Osteoblast (primary cell): ENCODE measurements at regions not wholly inside any gene's neighbourhood (a gene's known extent, or its start where the extent isn't known, plus 50 kb on each side); places are given as distances from the start of the nearest gene placed in this dataset.

Experiments used
- DNase-seq: peaks from one replicate; pipeline ENCODE4 v3.0.0; 2011; ENCODE audit warnings: low spot score, mixed read lengths; ENCODE audit not compliant: insufficient read length; ENCODE audit errors: missing footprints
- H2AFZ ChIP-seq: 2 replicates; pipeline ENCODE4 v1.6.0; 2011; ENCODE audit warnings: mild to moderate bottlenecking, low read length
- H3K27ac ChIP-seq: 2 replicates; pipeline ENCODE4 v1.5.1; 2011; ENCODE audit warnings: mild to moderate bottlenecking, low read depth, low read length, moderate library complexity
- H3K27me3 ChIP-seq: 2 replicates; pipeline ENCODE4 v1.6.0; 2012; ENCODE audit warnings: mild to moderate bottlenecking, control low read depth, inconsistent platforms, low read length, moderate library complexity; ENCODE audit not compliant: insufficient read depth
- H3K36me3 ChIP-seq: 2 replicates; pipeline ENCODE4 v1.5.1; 2011; ENCODE audit warnings: mild to moderate bottlenecking, low read length, control low read depth, moderate library complexity; ENCODE audit not compliant: insufficient read depth
- H3K4me1 ChIP-seq: 2 replicates; pipeline ENCODE4 v1.5.1; 2011; ENCODE audit warnings: mild to moderate bottlenecking, low read length, control low read depth, moderate library complexity; ENCODE audit not compliant: insufficient read depth
- H3K4me2 ChIP-seq: 2 replicates; pipeline ENCODE4 v1.6.0; 2011; ENCODE audit warnings: mild to moderate bottlenecking, low read length; ENCODE audit not compliant: insufficient read depth
- H3K4me3 ChIP-seq: fragments of 200-600 bp; sonication (generic); 3 replicates; pipeline ENCODE4 v1.5.1; 2012; ENCODE audit warnings: mild to moderate bottlenecking, low read length, inconsistent platforms; ENCODE audit not compliant: insufficient read depth
- H3K79me2 ChIP-seq: 2 replicates; pipeline ENCODE4 v1.6.0; 2012; ENCODE audit warnings: mild to moderate bottlenecking, low read length, control low read depth, inconsistent platforms; ENCODE audit not compliant: insufficient read depth
- H3K9me3 ChIP-seq: 2 replicates; pipeline ENCODE4 v1.5.1; 2011; ENCODE audit warnings: low read depth, low read length, control low read depth
- H4K20me1 ChIP-seq: 2 replicates; pipeline ENCODE4 v1.6.0; 2012; ENCODE audit warnings: mild to moderate bottlenecking, low read length, control low read depth; ENCODE audit not compliant: insufficient read depth
- CTCF ChIP-seq: IDR thresholded peaks from 2 replicates; pipeline ENCODE4 v1.5.1; 2011; ENCODE audit warnings: mild to moderate bottlenecking, low read depth, low read length, moderate library complexity; ENCODE audit errors: extremely low read depth

GRCh38 chrX:139093201-139093600, 381.7 kb upstream of the FGF13 start:
- H3K9me3 ChIP-seq = no peaks in the 10 kb centered on the region
- no peak overlapping the region for H2AFZ ChIP-seq
- no peak overlapping the region for H3K27ac ChIP-seq
- H3K4me3 ChIP-seq = no peak overlapping the region
- no peaks in the 10 kb centered on the region for H3K79me2 ChIP-seq
- no peak for TF ChIP-seq CTCF
- H3K4me2 ChIP-seq = no peak overlapping the region
- H3K27me3 ChIP-seq = no peaks in the 10 kb centered on the region
- H3K4me1 ChIP-seq = no peaks in the 10 kb centered on the region
- H3K36me3 ChIP-seq = no peaks in the 10 kb centered on the region
- DNase-seq = no peak
- H4K20me1 ChIP-seq = no peaks in the 10 kb centered on the region

- Histone ChIP-seq H3K27me3 (no peaks in the 10 kb centered on the region), H2AFZ (no peak overlapping the region), H3K4me3 (no peak overlapping the region), H3K79me2 (no peaks in the 10 kb centered on the region), H3K27ac (no peak overlapping the region), H4K20me1 (no peaks in the 10 kb centered on the region), H3K9me3 (no peaks in the 10 kb centered on the region), H3K4me2 (no peak overlapping the region), H3K4me1 (no peaks in the 10 kb centered on the region), H3K36me3 (no peaks in the 10 kb centered on the region)
- DNase-seq = no peak
- no peak for TF ChIP-seq CTCF
These were observed 380.4 kb upstream of the FGF13 start for GRCh38 chrX:139091878-139092277.

- Histone ChIP-seq H3K79me2 (no peaks in the 10 kb centered on the region), H3K9me3 (no peaks in the 10 kb centered on the region), H2AFZ (no peak overlapping the region), H3K27me3 (no peaks in the 10 kb centered on the region), H3K4me2 (no peak overlapping the region), H3K4me1 (no peaks in the 10 kb centered on the region), H3K27ac (no peak overlapping the region), H3K4me3 (no peak overlapping the region), H3K36me3 (no peaks in the 10 kb centered on the region), H4K20me1 (no peaks in the 10 kb centered on the region)
- TF ChIP-seq CTCF = no peak
- no peak for DNase-seq
These were observed 379.5 kb upstream of the FGF13 start for GRCh38 chrX:139091066-139091465.

DNA sequence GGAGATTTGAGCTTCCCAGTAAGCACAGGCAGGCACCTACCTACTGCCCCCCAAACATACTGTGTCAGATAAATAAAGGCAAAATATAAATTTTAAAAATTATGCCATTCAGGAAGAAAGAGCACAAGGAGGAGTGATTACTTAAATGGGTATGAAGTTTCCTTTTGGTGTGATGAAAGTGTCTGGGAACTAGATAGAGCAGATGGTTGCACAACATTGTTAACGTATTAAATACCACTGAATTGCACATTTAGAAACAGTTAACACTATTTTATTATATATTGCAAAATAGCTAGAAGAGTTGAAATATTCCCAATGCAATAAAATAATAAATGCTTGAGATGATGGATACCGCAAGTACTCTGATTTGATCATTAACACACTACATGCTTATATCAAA, 374.7 kb upstream of the FGF13 start:
- H3K27ac ChIP-seq = no peak overlapping the region
- DNase-seq = no peak
- TF ChIP-seq CTCF = no peak
- H3K79me2 ChIP-seq = no peaks in the 10 kb centered on the region
- no peaks in the 10 kb centered on the region for H3K9me3 ChIP-seq
- no peaks in the 10 kb centered on the region for H3K4me1 ChIP-seq
- H2AFZ ChIP-seq = no peak overlapping the region
- H3K27me3 ChIP-seq = no peaks in the 10 kb centered on the region
- no peaks in the 10 kb centered on the region for H4K20me1 ChIP-seq
- H3K4me2 ChIP-seq = no peak overlapping the region
- no peak overlapping the region for H3K4me3 ChIP-seq
- no peaks in the 10 kb centered on the region for H3K36me3 ChIP-seq
